Transverse colon (tissue), 4 donors: ENCODE measurements at regions not wholly inside any gene's neighbourhood (a gene's known extent, or its start where the extent isn't known, plus 50 kb on each side); places are given as distances from the start of the nearest gene placed in this dataset.

Experiments used
- CTCF ChIP-seq, 5 experiments: fragments of 200-600 bp in 3 of 5; fragments of 450-650 bp in 2 of 5; sonication (generic) in 3 of 5; IDR thresholded peaks; 1 replicate in 2 of 5; 2 replicates in 3 of 5; pipeline ENCODE4 v1.5.1; 2016 to 2017; ENCODE audit warnings: antibody characterized with exemption in 5 of 5, inconsistent platforms in 3 of 5, mild to moderate bottlenecking in 2 of 5, moderate library complexity in 1 of 5
- EP300 ChIP-seq: sonication (generic); formaldehyde crosslinking; IDR thresholded peaks from one replicate; pipeline ENCODE4 v1.6.1; 2017; ENCODE audit warnings: antibody characterized with exemption, low read depth
- POLR2A ChIP-seq: fragments of 450-650 bp; IDR thresholded peaks from one replicate; pipeline ENCODE4 v1.6.1; 2016; ENCODE audit warnings: antibody characterized with exemption, mild to moderate bottlenecking, moderate library complexity
- POLR2AphosphoS5 ChIP-seq, 3 donors: sonication (generic); formaldehyde crosslinking; IDR thresholded peaks; one replicate each; pipeline ENCODE4 v1.6.1; 2016; ENCODE audit warnings: antibody characterized with exemption in 3 of 3

- no peak for TF ChIP-seq POLR2A
- TF ChIP-seq CTCF (IDR thresholded peaks at IDR 0.05), result no peak
- no peak for TF ChIP-seq POLR2AphosphoS5 (IDR thresholded peaks at IDR 0.05)
- no peak for TF ChIP-seq EP300
These were observed 1713.2 kb upstream of the SLC10A2 start for GRCh38 chr13:104779311-104779993.
